ENCODE measurements at regions not wholly inside any gene's neighbourhood (a gene's known extent, or its start where the extent isn't known, plus 50 kb on each side); places are given as distances from the start of the nearest gene placed in this dataset.

- H4K20me1 ChIP-seq (ENCODE audit: insufficient read depth), result no peaks in the 10 kb centered on the region
- H3K9ac ChIP-seq, result no peak overlapping the region
- 47% methylated on average over 2 of the region's 2 CpGs for WGBS (ENCODE audit: low lambda C conversion rate)
- no peaks in the 10 kb centered on the region for H3K36me3 ChIP-seq (replicated peaks in 1 of 2; ENCODE audit: control insufficient read depth in 1 of 2, insufficient read depth in 2 of 2, low read length in 1 of 2)
- H2AFZ ChIP-seq (ENCODE audit: low read depth), result no peak overlapping the region
- no peaks in the 10 kb centered on the region for H3K4me1 ChIP-seq (ENCODE audit: control insufficient read depth in 1 of 2, insufficient read depth in 2 of 2, low read depth in 1 of 2, low read length in 1 of 2)
- no peaks in the 10 kb centered on the region for H3K27me3 ChIP-seq (ENCODE audit: insufficient read depth)
- H3F3A ChIP-seq (replicated peaks; ENCODE audit: insufficient read depth), result no peaks in the 10 kb centered on the region
- no peaks in the 10 kb centered on the region for H3K79me2 ChIP-seq (ENCODE audit: insufficient read depth)
- H3K9me2 ChIP-seq, result no peaks in the 10 kb centered on the region
- no peak for DNase-seq
- no peak overlapping the region for H3K4me2 ChIP-seq
- CTCF ChIA-PET, result no interaction called here
- no peak for TF ChIP-seq MEF2A (IDR thresholded peaks at IDR 0.05; ENCODE audit: borderline replicate concordance, low read depth)
- TF ChIP-seq NRF1 (IDR thresholded peaks at IDR 0.05; ENCODE audit: low read depth, low read length), result no peak
- TF ChIP-seq JUND (IDR thresholded peaks at IDR 0.05), result no peak
- no peak for TF ChIP-seq FOSL2 (IDR thresholded peaks at IDR 0.05; ENCODE audit: borderline replicate concordance, low read depth)
- TF ChIP-seq, protein P1, sequence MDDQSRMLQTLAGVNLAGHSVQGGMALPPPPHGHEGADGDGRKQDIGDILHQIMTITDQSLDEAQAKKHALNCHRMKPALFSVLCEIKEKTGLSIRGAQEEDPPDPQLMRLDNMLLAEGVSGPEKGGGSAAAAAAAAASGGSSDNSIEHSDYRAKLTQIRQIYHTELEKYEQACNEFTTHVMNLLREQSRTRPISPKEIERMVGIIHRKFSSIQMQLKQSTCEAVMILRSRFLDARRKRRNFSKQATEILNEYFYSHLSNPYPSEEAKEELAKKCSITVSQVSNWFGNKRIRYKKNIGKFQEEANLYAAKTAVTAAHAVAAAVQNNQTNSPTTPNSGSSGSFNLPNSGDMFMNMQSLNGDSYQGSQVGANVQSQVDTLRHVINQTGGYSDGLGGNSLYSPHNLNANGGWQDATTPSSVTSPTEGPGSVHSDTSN (IDR thresholded peaks at IDR 0.05), result no peak
- no peak for TF ChIP-seq SIN3A (IDR thresholded peaks at IDR 0.05; ENCODE audit: borderline replicate concordance, low read depth, low read length)
- TF ChIP-seq CHD2 (IDR thresholded peaks at IDR 0.05; ENCODE audit: low read length, partially characterized antibody), result no peak
- no peak for TF ChIP-seq MXI1 (IDR thresholded peaks at IDR 0.05; ENCODE audit: low read depth, low read length)
- TF ChIP-seq YY1 (IDR thresholded peaks at IDR 0.05; ENCODE audit: low read depth), result no peak
- no peak for TF ChIP-seq GABPA (IDR thresholded peaks at IDR 0.05; ENCODE audit: low read depth)
- TF ChIP-seq FOXJ3 (CRISPR knock-in tag; IDR thresholded peaks at IDR 0.05), result no peak
- TF ChIP-seq CTCF (IDR thresholded peaks at IDR 0.05), result no peak
- no peak for TF ChIP-seq GATA2 (CRISPR knock-in tag; IDR thresholded peaks at IDR 0.05)
- no peak for TF ChIP-seq TCF12 (IDR thresholded peaks at IDR 0.05)
- TF ChIP-seq ZBTB33 (IDR thresholded peaks at IDR 0.05; ENCODE audit: borderline replicate concordance, low read depth), result no peak
- TF ChIP-seq, protein P2, sequence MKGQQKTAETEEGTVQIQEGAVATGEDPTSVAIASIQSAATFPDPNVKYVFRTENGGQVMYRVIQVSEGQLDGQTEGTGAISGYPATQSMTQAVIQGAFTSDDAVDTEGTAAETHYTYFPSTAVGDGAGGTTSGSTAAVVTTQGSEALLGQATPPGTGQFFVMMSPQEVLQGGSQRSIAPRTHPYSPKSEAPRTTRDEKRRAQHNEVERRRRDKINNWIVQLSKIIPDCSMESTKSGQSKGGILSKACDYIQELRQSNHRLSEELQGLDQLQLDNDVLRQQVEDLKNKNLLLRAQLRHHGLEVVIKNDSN (IDR thresholded peaks at IDR 0.05; ENCODE audit: borderline replicate concordance, low read depth), result no peak
- H3K9me3 ChIP-seq, result no peaks in the 10 kb centered on the region
- H3K27ac ChIP-seq (ENCODE audit: low read depth in 2 of 2, low read length in 1 of 2), result no peak overlapping the region
- no peak overlapping the region for H3K4me3 ChIP-seq (ENCODE audit: low read depth in 2 of 2, low read length in 1 of 2)
- POLR2A ChIA-PET, result no interaction called here
These were observed 495.3 kb upstream of the PIK3R1 start for GRCh38 chr5:67720162-67720772.
